Mesothelial cell of epicardium (in vitro differentiated cells): ENCODE measurements at regions not wholly inside any gene's neighbourhood (a gene's known extent, or its start where the extent isn't known, plus 50 kb on each side); places are given as distances from the start of the nearest gene placed in this dataset.

Experiments
- DNase-seq, 2 experiments: peaks; one replicate each; pipeline ENCODE4 v3.0.0; 2021; ENCODE audit warnings: low spot score in 2 of 2; ENCODE audit not compliant: unreplicated experiment in 2 of 2
- H3K27ac Mint-ChIP-seq: 2 replicates; pipeline ENCODE4 v1.8.0; 2021; ENCODE audit warnings: mixed read lengths
- H3K27me3 Mint-ChIP-seq: 2 replicates; pipeline ENCODE4 v1.8.0; 2021; ENCODE audit warnings: low read depth, mixed read lengths
- H3K36me3 Mint-ChIP-seq: 2 replicates; pipeline ENCODE4 v1.8.0; 2021; ENCODE audit warnings: mixed read lengths
- H3K4me1 Mint-ChIP-seq: 2 replicates; pipeline ENCODE4 v1.8.0; 2021; ENCODE audit warnings: mixed read lengths
- H3K4me3 Mint-ChIP-seq: 2 replicates; pipeline ENCODE4 v1.8.0; 2021; ENCODE audit warnings: mild to moderate bottlenecking, moderate library complexity, mixed read lengths
- H3K9me3 Mint-ChIP-seq: 2 replicates; pipeline ENCODE4 v1.8.0; 2021; ENCODE audit warnings: mixed read lengths
- TF ChIP-seq, protein P1 (sequence below): fragments of 200-600 bp; sonication (generic); IDR thresholded peaks from one replicate; pipeline ENCODE4 v1.5.0; 2021; ENCODE audit warnings: antibody characterized with exemption; ENCODE audit not compliant: unreplicated experiment

GRCh38 chr21:35449846-35450245 lies 400.7 kb upstream of the RUNX1 start:
- peaks cover 31% of the 10 kb centered on the region for H3K9me3 Mint-ChIP-seq
- DNase-seq = no peak
- TF ChIP-seq, protein P1, sequence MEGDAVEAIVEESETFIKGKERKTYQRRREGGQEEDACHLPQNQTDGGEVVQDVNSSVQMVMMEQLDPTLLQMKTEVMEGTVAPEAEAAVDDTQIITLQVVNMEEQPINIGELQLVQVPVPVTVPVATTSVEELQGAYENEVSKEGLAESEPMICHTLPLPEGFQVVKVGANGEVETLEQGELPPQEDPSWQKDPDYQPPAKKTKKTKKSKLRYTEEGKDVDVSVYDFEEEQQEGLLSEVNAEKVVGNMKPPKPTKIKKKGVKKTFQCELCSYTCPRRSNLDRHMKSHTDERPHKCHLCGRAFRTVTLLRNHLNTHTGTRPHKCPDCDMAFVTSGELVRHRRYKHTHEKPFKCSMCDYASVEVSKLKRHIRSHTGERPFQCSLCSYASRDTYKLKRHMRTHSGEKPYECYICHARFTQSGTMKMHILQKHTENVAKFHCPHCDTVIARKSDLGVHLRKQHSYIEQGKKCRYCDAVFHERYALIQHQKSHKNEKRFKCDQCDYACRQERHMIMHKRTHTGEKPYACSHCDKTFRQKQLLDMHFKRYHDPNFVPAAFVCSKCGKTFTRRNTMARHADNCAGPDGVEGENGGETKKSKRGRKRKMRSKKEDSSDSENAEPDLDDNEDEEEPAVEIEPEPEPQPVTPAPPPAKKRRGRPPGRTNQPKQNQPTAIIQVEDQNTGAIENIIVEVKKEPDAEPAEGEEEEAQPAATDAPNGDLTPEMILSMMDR = no peak
- H3K27ac Mint-ChIP-seq = no peak overlapping the region
- H3K4me3 Mint-ChIP-seq = no peak overlapping the region
- no peaks in the 10 kb centered on the region for H3K27me3 Mint-ChIP-seq
- peaks cover 6% of the 10 kb centered on the region for H3K36me3 Mint-ChIP-seq
- no peaks in the 10 kb centered on the region for H3K4me1 Mint-ChIP-seq

DNA sequence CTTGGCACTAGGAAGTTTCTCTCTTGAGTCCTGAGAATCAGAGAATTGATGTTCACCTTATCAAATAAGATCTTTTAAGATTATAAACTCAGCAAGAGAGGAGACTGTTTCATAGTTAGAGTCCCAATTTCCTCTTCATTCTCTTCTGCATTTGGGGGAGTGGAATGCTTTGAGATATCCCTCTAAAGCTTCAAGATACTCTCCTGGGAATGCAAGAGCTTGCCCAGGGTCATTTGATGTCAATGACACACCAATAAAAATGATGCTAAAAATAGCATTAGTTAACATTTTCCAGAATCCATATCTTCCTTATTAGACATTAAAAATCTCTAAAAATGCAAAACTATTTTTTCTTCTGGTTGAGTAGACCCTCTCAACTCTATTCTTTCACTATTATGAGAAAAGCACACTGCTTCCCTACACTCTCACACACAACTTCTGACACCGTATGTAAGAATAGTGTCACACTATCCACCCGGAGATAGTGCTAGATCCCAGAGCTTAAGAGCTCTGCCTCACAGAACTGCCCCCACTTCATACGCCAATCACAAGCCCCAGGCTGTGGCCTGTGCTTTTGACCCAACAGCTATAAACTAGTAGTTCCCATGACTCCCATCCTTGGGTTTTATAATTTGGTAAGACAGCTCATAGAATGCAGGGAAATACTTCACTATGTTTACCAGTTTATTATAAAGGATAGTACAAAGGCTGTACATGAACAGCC lies 399.9 kb upstream of the RUNX1 start:
- TF ChIP-seq, protein P1 = no peak
- Mint-ChIP-seq H3K9me3 (peaks cover 31% of the 10 kb centered on the region), H3K36me3 (peaks cover 6% of the 10 kb centered on the region), H3K4me1 (no peaks in the 10 kb centered on the region), H3K27me3 (peaks cover 5% of the 10 kb centered on the region), H3K4me3 (no peak overlapping the region), H3K27ac (no peak overlapping the region)
- DNase-seq = no peak

- H3K27me3 Mint-ChIP-seq = peaks cover 16% of the 10 kb centered on the region
- H3K4me3 Mint-ChIP-seq = no peak overlapping the region
- no peak overlapping the region for H3K27ac Mint-ChIP-seq
- no peak for DNase-seq
- TF ChIP-seq, protein P1 = no peak
- no peaks in the 10 kb centered on the region for H3K4me1 Mint-ChIP-seq
- H3K9me3 Mint-ChIP-seq = peaks cover 3% of the 10 kb centered on the region
- no peaks in the 10 kb centered on the region for H3K36me3 Mint-ChIP-seq
These were observed 395.3 kb upstream of the RUNX1 start for GRCh38 chr21:35444391-35444790.

GRCh38 chr21:35441868-35442582 lies 392.9 kb upstream of the RUNX1 start:
- H3K27me3 Mint-ChIP-seq = peaks cover 23% of the 10 kb centered on the region
- H3K9me3 Mint-ChIP-seq = no peaks in the 10 kb centered on the region
- DNase-seq = no peak
- no peak overlapping the region for H3K27ac Mint-ChIP-seq
- TF ChIP-seq, protein P1 = no peak
- H3K4me1 Mint-ChIP-seq = peaks cover 2% of the 10 kb centered on the region
- H3K36me3 Mint-ChIP-seq = no peaks in the 10 kb centered on the region
- H3K4me3 Mint-ChIP-seq = no peak overlapping the region

DNA sequence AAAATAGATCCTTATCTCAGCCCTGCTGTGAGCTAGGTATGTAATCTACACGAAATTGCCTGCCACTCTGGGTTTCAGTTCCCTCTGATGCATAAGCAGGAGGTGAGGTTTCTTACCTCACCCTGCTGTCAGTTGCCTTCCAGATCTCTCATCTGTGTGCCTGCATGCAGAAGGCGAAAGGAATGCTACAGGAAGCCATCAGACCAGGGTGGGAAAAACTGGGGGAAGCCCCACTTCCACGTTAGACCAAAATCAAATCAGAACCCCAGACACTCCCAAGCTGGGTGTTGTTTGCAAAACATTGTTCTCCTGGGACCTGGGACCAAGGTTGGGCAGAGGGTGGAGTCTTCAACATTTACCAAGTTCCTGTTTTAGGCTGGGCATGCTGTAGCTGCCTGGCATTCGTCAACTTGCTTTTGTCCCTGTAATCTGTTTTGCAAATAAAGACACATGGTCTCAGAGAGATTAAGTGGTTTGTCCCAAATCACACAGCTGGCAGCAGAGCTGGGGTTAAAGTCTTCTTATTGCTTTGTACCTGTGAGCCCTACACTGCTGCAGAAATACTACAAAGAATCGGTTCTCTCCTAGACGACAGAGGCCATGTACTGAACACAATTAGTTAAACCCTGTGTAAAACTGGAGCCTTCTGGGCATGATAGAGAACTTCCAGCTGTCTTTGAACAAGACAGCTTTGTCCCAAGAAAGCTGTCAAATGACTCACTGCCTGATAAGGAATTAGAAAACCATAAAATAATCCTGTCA lies 389.7 kb upstream of the RUNX1 start:
- H3K4me1 Mint-ChIP-seq = peaks cover 2% of the 10 kb centered on the region
- H3K4me3 Mint-ChIP-seq = no peak overlapping the region
- TF ChIP-seq, protein P1 = no peak
- no peak for DNase-seq
- H3K9me3 Mint-ChIP-seq = peaks cover 8% of the 10 kb centered on the region
- H3K27ac Mint-ChIP-seq = no peak overlapping the region
- H3K36me3 Mint-ChIP-seq = no peaks in the 10 kb centered on the region
- peaks cover 16% of the 10 kb centered on the region for H3K27me3 Mint-ChIP-seq
